HG03439 (cell line): ENCODE measurements at regions not wholly inside any gene's neighbourhood (a gene's known extent, or its start where the extent isn't known, plus 50 kb on each side); places are given as distances from the start of the nearest gene placed in this dataset.
"Not testable (repeated sequence)": the region's sequence is repeated elsewhere in the genome, so short reads cannot be mapped to it uniquely, and the experiment has no call there.

Experiments
- ATAC-seq: cut with Tn5 transposase; IDR thresholded peaks from one replicate; pipeline ENCODE4 v1.9.1; 2021; ENCODE audit warnings: mild to moderate bottlenecking, moderate library complexity; ENCODE audit not compliant: unreplicated experiment

DNA sequence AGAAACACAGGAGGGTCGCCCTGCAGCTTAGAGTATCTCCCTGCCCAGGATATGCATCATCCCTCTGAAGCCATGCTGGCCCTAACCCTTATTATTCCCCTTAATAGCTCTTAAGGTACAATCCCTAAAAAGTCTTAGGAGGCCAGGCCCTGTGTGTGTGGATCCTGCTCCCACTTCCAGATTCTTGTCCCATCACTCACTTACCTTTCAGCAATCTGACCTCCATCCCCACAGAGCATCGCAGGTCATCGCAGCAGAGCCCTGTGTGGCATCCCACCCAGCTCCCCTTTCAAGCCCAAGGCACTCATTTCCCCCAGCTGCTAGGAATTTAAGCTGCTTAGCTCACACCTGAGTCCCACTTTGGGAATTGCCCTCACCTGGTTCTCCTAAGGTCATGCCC, 223.8 kb upstream of the SMLR1 start:
- ATAC-seq = no peak

DNA sequence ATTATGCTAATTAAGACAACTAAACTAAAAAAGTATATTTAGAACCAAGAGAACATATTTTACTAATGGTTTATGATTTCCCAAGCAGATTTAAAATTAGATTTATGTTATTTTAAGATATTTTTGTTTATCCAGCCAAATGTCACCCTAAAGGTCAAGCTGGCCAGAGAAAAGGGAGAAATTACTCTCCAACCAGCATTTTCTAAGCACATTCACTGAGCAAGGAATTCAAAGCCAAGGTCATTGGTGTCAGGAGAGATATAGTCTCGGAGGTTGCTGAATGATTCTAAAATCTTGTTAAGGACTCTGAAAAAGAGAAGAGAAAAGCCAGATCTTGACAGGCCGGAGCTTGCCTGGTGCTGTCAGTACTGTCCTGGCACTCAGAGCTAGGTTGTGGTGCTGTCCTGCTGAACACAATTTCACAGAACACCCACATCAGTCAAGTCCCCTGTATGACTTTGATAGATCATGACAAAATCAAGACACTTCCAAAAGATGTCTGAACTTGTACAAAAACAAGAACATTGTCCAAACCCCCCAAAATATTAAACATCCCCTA, 222.3 kb upstream of the SMLR1 start:
- no peak for ATAC-seq

DNA sequence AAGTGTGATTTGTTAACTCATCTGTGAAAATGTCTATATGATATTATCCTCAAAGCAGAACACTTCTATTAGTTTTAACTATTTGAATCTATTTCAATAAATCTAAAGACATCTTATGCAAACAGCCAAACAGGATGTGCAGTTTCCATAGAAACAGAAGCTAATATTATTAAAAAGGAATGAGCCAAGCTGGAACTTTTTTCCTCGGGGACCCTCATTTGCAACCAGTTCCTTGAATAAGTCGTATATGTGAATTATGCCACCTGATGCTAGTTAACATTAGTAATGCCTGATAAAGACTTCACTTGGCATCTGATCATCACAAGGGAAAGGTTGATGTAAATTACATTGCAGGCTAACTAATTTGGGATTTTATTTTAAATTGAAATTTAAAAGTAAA, 216.9 kb upstream of the SMLR1 start:
- ATAC-seq = no peak

- ATAC-seq = no peak
These were observed 215.8 kb upstream of the SMLR1 start for GRCh38 chr6:130611366-130611765.

- ATAC-seq = no peak
These were observed 214.0 kb upstream of the SMLR1 start for GRCh38 chr6:130613176-130613575.

DNA sequence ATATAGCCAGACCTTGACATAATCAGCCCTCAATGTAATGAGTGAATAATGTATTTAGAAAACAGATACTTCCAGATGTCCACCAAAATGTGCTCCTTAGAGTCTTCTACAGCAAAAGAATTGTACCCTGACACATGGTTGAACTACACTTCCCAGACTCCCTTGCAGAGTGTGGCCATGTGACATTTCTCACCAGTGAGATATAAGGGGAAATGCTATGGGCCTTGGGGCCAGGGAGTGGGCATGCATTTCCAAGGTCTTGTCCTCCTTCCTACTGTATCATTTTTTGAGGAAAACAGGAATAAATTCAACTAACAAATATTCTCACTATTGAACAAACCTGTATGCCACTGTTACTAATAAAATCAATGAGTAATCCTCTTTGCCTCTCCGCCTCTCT, 211.4 kb upstream of the SMLR1 start:
- ATAC-seq = no peak

GRCh38 chr6:130617658-130618057, 209.5 kb upstream of the SMLR1 start:
- ATAC-seq = no peak

- ATAC-seq = not testable (repeated sequence)
These were observed 208.4 kb upstream of the SMLR1 start for GRCh38 chr6:130618806-130619205.

GRCh38 chr6:130620338-130620781, 206.8 kb upstream of the SMLR1 start:
- ATAC-seq = no peak

DNA sequence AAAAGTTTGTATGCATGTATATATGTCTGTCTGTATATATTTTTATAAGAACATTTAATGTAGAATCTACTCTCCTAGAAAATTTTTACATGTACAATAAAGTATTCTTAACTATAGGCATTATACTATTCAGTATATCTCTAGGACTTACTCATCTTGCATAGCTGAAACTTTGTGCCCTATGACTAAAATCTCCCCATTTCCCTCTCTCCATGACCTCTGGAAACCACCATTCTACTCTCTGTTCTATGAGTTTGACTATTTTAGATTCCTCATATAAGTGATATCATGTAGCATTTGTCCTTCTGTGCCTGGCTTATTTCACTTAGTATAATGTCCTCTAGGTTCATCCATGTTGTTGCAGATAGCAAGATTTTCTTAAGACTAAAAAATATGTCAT, 205.1 kb upstream of the SMLR1 start:
- ATAC-seq = no peak

DNA sequence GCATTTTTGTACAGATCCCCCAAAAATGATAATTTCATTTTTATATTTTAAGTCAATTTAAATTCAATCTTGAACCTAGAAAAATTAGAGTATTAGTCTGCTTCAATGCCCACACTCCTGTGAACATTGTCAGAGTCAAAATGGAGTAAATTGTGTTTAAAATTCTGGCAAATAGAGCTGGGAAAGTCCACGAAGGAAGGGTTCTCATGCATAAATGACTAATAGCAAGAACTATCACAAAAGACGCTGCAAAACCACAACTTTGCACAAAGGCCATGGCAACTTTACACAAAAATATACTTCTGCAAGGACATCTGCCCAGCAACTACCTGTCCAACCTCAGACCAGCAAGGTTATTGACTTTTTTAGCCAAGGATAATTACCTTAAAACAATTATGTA, 203.2 kb upstream of the SMLR1 start:
- ATAC-seq = no peak

- ATAC-seq = peak; percentile 76
These were observed 201.2 kb upstream of the SMLR1 start for GRCh38 chr6:130625825-130626527.

DNA sequence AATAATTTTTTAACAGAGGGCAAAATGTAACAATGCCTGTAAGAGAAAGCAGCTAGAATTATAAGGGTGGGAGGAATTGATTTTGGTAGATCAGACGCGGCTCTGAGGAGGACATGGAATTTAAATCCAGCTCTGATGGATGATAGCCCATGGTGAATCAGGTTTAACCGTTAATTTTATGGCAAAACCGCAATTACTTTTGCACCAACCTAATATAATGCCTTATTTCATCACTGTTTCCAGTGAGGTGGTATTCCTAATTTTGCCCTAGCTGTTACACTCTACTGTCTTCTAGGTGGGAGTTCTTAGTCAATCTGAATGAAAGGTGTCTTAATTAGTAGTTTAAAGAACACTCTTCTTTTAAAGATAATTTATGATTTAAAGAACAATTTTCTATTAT, 198.3 kb upstream of the SMLR1 start:
- ATAC-seq = no peak

DNA sequence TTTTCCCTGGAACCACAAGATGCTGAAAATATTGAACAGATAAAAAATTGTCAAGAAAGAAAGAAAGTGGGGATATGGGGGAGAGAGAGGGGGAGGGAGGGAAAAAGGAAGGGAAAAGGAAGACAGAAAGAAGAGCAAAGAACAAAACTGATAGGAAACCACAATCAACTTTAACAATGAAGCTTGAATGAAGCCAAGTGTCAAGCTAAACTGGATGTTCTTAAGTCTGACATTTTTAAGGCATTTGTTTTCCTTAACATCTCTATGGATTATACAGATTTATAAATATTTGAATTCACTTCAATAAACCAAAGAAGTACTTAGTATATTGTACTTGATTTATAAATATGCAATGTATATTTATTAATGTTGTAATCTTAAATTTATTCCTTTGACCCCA, 197.6 kb upstream of the SMLR1 start:
- ATAC-seq = no peak

DNA sequence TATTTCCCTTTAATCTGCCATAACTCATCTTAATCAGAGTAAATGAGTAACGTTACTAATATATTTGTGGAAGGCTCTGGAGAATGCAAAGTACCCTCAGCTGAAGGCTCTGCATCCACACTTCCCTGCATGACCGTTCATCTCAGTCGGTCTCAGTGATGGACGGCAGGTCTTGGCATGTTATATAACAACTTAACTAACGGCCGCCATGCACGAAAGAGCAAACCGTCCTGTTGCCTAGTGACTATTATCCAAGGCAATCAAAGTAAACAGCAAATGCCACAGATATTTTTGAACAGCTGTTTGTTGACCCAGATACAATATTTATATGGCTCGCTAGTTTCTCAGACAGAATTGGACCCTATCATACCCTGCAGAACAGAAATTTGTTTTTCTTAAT, 194.9 kb upstream of the SMLR1 start:
- ATAC-seq = no peak

DNA sequence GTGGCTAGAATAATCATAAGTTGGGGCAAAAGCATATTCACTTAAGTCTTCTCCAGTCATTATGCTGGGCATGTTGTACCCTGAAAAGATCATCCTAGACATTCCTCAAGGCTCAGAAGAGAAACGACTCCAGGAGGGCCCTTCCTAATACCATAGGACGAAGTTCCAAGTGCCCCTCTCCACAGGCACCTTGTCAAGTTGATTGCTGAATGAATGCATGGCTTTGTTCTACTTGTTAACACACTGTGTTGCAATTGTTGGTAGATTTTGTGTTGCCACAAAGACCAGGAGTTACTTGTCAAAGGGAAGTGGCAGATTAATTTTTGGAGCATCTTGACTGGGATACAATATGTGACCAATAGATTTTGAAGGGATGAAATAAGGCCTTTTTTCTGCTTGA, 194.3 kb upstream of the SMLR1 start:
- ATAC-seq = no peak

- no peak for ATAC-seq
These were observed 183.8 kb upstream of the SMLR1 start for GRCh38 chr6:130643361-130643760.

DNA sequence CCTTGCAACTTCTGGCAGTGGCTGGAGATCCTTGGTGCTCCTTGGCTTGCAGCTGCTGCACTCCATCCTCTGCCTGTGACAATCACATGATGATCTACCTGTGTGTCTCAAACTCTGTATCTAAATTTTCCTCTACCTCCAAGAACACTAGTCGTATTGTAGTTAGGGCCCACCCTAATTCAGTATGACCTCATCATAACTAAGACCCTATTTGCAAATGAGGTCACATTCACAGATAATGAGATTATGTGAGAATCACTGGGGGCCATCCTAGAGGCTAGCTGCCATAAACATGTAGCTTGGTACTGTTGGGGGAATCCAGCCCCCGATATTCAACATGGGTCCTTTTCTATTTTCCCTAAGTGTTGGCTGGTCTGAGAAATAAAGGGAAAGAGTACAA, 183.0 kb upstream of the SMLR1 start:
- ATAC-seq = no peak

DNA sequence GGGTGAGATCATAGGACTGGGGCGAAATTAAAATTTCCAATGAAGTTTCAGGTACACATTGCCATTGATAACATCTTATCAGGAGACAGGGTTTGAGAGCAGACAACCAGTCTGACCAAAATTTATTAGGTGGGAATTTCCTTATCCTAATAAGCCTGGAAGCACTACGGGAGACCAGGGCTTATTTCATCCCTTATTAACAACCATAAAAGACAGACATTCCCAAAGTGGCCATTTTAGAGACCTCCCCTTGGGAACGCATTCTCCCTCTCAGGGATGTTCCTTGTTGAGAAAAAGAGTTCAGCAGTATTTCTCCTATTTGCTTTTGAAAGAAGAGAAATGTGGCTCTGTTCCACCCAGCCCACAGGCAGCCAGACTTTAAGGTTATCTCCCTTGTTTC, 182.4 kb upstream of the SMLR1 start:
- not testable (repeated sequence) for ATAC-seq

DNA sequence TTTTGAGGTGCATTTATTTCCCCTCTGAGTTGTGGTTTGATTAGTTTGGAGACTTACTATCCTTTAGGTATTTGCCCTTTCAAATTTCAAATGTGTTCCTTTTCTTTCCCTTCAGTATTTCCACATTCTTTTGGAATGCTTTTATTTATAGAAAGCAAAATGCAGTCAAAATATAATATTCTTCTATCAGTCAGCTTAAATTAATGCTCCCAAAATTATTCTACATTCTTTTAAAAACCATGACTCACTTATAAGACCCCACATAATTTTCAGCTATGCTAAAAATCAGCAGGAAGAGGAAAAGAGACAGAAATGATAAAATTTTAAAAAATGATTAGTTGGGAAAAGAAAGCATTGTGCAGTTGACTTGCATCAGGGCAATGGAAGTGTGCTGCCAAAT, 180.0 kb upstream of the SMLR1 start:
- no peak for ATAC-seq

DNA sequence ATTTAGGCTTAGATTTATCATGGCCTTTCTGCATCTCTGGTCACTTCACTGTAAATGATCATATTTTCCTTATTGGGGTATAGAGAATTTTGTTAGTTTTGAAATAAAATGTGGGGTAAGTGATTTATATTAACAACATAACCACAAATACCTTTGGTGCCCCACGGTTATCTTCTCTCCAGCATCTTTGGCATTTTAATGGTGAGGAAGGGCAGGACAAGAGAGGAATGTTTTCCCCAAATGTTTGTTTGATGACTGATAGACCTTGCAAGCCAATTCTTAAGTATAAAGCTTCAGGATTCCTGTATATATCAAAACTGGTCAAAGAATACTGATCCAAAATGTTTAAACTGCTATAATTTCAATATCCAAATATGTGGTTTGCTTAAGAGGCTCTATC, 171.6 kb upstream of the SMLR1 start:
- ATAC-seq = no peak

DNA sequence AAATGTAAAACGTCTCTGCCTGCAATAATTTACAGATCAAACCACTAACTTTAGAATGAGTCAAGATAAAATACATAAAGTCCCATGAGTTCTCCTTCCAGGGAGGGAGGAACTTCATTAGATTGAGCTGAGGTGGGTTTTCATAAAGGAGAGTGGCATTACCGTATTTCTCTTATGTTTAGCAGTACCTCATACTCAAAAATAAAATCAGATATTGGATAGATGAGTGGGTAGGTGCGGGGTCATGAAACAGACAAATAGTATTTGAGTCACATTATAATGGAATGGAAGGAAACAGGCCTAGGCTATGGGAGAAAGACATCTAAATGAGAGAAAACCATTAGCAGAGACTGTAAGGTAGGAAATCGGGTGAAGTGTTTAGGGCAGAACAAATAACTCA, 166.1 kb upstream of the SMLR1 start:
- ATAC-seq = no peak

DNA sequence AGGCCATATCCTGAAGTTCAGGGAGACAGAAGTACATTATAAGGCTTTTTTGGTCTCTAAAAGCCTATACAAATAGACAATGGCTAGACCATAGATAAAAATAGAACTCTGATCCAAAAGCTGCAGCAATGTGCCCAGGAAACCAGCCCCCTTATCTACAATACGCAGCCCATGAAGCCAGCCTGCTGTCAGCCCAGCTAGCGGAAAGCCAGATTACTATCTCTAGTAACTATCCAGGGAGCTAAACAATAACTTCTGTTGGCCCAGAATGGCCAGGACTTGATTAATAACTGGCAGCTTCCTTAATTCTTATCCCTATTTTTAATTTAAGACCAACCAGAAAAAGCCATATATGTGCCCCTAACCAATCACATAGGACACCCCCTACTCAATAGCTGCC, 160.4 kb upstream of the SMLR1 start:
- no peak for ATAC-seq
